Stimulated activated CD8-positive, alpha-beta memory T cell treated with anti-CD3 and anti-CD28 coated beads, Interleukin-15, amount 100 ng/mL, for 48 hours (primary cell): ENCODE measurements at regions not wholly inside any gene's neighbourhood (a gene's known extent, or its start where the extent isn't known, plus 50 kb on each side); places are given as distances from the start of the nearest gene placed in this dataset.

ENCODE experiments used
- DNase-seq, 2 donors: peaks; one replicate each; pipeline ENCODE4 v3.0.0-alpha.2; 2020; ENCODE audit warnings: low read depth in 2 of 2

DNA sequence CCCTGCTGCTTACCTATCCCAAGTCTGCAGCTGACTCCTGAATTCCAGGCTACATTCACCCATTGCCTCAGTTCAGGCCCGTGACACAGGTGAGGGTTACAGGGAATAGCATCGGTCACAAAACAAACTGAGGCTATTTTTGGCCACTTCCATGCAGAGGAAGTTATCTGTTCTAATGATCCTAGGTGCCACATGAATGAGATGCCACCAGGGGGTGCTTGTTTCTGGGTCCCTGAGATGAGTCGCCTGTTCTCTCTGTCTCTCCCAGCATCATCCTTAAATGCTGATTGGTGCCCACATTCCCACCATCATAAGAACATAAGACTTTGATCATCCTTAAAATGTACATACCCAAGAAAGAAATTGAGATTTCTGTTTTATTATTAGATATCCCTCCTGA is 119.0 kb upstream of the CELF4 start:
- no peak for DNase-seq

DNA sequence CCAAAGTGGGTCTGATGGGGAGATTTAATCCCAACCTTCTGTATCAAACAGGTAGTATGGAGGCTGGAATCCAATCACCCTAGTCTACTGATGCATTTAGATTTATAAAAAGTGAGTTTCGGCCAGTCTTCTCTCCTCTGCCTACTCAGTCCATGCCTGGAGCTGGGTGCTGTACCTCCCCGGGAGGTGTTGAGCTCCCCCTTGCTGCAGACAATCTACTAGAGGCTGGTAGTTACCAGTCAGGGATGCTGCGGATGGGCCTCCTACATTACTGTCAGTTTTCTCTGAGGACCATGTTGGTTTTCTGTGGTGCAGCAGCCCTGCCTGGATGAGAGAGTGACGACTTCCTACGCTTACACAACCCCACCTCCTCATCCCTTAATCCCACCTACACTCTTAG is 118.6 kb upstream of the CELF4 start:
- DNase-seq = no peak

DNA sequence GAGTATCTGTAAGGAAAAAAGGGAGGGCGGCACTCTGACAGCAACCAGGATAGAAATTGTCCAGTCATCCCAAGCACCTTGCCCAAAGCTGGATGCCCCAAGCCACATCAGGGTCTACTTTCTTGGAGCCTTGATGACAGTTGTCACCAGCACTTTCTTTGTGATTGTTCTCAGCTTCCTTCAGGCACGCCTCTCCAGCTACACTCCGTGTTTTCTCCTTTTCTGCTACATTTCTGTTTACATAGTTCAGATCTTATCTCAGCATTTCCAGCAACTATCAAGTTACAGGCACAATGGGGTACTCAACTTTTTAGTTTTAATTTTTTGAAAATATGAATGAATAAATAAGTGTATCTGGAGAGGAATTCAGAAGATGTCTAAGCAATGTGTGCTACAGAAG is 115.3 kb upstream of the CELF4 start:
- DNase-seq = no peak

DNA sequence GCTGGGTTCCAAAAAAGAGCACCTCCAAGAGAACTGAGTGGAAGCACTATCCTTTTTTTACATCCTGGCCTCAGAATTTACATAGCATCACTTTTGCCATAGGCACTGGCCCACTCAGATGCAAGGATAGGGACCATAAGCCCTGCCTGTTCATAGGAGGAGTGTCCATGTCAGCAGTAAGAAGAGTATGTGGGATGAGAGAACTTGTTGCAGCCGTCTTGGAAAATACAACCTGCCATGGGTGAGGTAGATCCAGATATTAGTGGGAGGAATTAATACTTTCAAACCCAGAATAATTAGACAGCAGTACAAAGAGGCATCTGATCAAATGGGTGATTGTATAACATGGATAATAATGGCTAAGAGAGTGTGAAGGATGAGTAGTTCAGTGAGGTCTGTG is 110.7 kb upstream of the CELF4 start:
- DNase-seq = no peak

DNA sequence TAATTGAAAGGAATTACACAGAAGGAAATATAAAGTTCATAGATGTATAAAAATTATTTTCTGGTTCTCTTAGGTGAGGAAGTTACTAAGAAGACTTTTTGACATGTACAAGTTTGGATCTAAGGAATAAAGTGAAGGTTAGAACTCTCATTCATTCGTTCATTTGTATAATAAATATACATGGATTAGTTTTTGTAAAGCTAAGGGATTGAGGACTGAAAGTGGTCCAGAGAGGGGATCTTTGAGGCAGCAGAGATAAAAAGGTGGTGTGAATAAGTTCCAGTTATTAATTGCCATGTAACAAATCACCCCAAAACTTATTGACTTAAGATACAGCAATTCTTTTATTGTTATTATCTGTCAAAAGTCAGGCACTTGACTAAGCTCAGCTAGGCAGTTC is 110.1 kb upstream of the CELF4 start:
- no peak for DNase-seq

DNA sequence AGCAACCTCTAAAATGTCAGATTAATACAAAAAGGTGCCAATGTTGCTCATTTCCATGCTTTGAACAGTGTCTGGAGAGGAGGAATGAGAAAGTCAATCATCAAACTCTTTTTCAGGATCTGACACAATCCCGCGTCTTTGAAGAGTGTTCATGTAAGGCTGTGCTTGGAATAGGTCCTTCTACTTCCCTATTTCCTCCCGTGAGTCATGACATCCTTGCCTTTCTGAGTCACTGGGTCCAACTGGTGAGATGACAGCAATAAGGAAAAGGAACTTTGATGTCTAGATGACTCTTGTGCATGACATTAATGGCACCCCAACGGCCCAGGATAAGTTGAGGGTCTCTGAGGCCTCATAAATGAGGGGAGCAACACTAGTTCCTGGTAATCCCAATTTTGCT is 109.0 kb upstream of the CELF4 start:
- no peak for DNase-seq

DNA sequence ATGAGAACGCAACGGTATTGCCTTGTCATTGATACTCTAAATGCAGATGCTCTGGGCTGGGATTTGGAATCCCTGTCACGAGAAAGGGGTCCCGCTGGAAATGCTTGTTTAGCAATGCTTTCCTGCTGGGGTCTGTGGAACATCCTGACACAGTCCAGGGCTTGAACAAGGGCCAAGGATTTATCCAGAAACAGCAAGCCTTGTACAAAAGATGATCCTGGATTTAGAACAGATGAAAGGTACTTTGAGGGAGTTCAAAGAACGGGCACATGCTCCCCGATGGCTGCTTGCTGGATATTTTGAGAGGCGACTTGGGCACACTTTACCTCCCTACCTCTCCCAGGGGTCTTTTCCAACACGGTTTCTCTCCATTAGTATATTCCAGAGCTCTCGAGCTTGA is 108.1 kb upstream of the CELF4 start:
- DNase-seq = no peak

DNA sequence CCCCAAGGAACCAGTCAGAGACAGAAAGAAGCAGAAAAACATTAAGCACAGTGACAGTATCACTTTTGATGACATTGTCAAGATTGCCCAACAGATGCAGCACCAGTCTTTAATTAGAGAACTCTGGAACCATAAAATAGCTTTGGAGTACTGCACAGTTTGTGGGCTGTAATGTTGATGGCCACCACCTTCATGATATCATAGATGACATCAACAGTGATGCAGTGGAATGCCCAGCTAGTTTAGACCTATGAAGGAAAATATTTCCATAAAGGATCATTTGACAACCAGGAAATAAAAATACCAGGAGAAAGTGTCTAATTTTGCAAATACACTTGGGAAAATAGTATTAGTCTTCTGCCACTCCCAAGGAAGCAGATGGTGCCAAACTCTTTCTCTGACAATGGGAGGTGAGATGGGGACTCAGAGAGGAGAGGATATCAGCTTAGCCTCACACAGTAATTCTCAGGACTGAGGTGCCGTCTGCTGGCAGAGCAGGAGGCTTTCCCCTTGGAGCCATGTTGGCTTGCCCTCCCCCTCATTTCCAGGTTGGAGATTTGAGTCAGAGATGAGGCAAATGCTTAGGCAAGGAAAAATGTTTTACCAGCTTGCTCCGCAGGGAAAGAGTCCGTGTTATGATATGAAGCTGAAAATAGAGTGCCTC is 107.5 kb upstream of the CELF4 start:
- no peak for DNase-seq

DNA sequence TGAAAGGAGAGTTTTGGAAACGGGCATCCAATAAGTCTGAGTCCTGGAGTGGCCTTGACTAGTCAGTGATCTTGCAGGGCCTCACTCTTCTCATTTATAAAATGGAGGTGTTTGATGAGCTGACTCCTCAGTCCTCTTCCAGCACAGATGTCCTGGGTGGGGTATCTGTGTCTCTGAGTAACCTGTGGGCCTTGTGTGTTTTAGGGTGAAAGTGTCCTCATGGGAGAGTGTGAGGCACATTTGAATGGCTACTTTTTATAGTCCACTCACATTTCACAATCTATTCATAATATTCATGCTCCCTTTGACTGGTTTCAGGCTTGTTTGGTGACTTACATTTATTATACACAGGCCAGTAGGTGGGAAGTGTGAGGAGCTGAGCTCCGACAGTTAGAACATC is 106.4 kb upstream of the CELF4 start:
- no peak for DNase-seq

DNA sequence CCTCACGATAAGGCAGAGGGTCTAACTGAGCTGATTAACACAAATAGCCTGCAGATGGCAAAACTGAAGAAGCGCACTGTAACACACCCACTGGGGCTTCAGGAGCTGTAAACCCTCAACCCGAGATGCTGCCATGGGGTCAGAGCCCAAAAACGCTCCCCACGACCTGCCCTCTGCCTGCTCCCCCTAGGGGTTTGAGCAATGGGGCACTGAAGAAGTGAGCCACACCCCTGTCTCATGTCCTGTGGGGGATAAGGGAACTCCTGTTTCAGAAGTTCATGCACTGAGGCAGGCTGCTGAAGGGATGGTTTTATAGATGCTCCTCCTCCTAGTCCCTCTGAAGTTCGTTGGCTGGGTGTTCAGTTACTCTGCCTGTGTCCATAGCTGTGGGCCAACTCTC is 105.9 kb upstream of the CELF4 start:
- no peak for DNase-seq

DNA sequence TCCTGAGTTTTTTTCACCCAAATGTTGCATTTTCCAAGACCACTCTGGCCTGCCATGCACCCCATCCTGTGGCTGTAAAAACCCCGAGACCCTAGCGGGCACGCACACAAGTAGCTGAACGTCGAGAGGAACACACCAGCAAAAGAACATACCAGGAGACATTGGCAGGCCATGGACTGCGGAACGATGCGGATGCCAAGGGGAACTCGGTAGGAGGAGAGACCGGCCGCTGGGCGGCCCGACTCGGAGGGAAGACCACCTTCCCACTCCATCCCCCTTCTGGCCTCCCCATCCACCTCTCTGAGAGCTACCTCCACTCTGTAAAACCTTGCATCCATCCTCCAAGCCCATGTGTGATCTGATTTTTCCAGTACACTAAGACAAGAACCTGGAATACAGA is 105.5 kb upstream of the CELF4 start:
- DNase-seq = no peak

DNA sequence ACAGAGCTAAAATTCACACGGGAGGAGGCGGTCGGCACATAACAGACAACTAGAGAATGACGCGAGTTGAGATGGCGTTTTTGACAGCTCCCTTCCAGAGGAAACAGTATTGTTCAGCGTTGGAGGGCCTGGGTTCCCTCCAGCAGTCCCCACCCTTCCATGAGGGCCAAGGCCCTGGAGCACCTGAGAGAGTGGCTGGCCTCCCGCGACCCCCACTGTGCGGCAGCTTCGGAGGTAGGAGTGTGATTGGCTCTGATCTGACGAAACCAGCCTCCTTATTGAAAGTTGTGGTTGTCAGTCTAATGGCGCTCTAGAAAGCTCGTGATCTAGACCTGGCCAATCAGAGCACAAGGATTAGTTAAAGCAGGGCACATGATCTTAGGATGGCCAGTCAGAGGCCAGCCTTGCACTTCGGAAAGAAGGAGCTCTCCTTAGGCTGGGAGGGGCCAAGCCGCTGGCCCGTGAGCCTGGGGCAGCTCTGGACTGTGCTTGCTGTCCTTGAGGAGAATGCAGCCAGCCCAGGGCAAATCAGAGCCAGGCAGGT is 104.5 kb upstream of the CELF4 start:
- no peak for DNase-seq

DNA sequence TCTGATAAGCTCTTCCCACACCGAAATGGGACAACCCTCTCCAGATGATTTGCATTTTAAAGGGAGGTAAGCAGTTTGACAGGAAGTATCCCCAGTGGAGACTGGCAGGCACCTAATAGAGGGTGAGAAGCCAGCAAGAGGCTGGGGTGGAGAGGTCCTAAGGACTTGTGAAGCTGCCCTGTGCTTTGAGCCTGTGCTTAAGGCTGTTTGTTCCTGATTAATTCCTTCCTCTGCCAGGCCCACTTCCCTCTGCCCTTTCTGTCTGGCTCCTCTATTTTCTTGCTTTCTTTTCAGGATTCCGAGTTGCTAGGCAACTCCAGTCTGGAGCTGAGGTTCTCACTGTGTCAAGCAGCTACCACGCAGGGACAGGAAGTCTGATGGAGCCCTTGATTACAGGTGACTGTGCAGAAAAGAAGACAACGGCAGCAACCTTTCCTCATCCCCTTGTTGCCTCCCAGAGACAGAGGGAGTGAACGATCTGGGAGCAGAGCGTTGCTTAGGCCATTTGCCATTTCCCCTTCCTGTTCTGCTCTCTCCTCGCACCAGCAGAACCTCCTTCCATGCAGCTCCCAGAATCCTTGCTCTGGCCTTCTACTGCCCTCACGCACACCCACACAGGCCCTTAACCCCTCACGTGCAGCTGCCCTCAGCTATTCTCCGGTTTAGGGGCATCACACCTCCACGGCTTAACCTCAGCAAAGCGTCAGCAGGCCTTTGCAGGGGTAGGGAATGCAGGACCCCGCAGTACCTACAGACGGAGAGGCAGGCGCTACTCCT is 103.6 kb upstream of the CELF4 start:
- DNase-seq = no peak

DNA sequence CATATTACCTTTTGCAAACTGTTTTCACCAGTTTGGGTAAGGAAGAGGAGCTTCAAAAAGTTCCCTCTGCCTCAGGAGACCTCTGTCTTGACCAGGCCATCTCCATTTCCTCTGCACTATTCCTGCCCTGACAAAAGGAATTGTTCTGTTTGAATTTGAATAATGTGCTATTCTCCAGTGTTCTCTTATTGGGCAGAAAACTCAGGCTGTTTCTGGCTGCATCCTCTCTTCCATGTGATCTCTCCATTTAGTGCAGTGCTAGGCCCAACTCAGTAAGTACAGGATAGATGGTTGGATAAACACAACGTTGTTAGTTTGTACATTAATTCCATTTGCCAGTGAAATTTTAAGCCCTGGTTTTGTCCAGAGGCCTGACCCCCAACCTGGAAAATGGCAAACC is 102.2 kb upstream of the CELF4 start:
- DNase-seq = no peak

DNA sequence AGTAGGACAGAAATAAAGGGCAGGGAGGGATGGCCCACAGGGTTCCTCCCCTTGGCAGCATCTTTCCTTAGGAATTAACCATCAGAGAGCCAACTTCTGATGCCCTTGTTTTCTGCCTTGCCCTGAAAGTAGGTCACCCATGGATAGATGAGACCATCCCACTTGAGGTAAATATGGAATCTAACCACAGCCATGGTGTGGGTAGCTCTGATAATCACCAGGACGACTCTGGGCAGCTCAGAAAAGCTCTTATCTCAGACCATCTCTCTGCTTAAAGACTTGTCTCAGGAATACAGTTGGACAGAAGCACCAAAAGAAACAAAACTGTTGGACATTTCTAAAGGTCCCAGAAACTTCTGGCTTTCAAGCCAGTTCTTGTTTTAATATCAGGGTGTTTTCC is 101.4 kb upstream of the CELF4 start:
- no peak for DNase-seq

DNA sequence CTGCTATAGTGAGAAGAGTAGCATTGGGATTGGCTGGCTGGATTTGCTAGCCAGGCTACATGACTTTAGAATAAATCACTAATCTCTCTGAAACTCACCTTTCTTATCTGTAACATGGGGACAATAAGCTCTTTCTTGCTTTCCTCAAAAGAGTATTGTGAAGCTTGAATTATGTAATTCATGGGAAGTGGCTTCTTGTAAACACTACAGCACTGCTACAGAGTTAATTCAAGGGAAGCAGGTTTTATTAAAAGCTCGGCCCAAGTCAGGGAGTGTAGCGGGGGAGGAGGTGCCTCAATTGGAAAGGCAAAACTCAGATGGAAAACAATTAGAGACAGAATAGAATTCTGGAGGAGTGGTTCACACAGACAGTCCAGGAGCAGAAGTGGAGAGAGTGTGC is 100.9 kb upstream of the CELF4 start:
- no peak for DNase-seq

DNA sequence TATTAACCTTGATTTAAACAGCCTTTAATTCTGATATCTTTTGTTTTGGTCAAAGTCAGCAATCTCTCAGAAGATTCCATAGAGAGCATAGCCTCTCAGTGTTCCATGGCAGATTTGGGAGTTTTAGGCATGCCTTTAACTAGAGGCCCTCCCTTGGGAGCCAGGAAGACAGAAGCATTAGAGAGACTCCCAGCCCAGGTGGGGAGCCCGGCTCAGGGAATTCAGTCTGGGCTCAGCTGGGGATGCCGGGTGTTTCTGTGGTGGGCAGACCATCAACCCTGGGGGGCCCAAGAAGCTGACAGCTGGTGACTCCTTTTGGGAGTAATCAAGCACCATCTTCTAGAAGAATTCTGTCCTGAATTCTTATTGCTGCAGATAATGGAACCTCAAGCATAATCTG is 99.7 kb upstream of the CELF4 start:
- no peak for DNase-seq

DNA sequence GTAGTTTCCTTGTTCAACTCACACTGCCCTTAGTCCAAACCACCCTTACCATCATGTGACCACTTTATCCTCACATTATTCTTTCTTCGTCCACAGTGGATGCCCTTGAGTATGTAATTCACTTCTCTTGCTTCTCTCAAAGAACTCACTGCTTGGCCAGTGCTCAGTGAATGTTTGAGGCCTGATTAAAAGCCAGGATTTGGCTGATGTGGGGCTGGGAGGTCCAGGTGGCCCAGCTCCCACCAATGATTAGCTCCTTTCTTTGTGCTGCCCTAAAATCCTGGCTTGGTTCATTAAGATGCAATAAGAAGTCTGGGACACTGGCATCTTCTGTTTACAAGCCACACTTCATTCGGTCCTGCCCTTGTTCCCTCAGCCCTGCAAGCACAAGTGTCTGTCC is 97.8 kb upstream of the CELF4 start:
- no peak for DNase-seq

DNA sequence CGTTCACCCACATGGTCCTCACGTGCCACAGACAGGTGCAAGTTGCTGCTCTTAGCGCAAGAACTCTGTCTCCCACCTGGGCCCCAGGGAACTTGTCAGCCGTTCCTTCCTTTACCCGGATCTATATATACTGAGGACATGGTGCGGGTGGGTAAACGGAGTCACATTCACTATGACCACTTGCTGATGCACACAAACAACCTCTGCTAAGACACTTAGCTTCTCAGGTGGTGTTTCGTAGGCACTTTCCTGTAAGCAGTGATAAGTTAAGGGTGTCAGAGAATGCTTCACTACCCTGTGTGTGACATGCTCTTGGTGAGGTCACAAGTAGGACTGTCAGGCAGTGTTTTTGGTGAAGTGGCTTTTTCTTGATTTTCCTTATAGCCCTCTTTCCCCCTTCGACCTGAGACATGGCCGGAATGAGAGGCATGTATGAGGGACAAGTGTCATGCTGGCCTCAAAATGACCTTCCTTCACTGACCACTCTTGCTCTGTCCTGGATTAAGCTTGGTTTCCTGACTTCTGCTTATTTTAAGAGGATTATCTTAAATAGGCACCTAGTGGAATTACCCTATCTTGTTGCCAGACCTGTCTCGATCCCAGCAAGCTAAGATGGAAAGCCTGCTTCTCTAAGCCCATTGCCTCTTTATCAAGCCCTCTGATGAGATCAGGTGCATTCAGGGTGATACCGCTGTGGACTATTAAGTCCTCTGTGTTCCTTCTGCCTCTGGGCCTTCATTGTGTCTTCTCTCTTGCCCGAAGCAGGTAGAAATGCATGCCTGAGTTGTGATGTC is 97.1 kb upstream of the CELF4 start:
- no peak for DNase-seq

DNA sequence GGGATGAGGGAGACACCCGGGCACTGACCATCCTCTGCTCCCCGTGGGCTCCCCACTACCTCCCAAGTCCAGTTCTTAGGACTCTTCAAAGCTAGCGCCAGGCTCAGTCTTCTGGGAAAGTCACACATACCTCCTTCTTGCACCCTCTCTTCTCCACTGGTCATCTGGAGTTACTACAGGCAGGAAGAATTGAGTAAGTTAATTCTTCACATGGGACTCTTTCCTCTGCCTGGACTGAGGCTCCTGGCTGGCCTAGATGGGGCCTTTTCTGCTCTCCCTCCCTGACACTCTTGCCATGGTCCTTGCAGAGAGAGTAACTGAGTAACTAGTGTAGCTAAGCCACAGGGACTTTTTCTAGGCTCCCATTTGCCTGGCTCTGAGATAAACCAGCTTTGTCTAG is 96.5 kb upstream of the CELF4 start:
- no peak for DNase-seq

DNA sequence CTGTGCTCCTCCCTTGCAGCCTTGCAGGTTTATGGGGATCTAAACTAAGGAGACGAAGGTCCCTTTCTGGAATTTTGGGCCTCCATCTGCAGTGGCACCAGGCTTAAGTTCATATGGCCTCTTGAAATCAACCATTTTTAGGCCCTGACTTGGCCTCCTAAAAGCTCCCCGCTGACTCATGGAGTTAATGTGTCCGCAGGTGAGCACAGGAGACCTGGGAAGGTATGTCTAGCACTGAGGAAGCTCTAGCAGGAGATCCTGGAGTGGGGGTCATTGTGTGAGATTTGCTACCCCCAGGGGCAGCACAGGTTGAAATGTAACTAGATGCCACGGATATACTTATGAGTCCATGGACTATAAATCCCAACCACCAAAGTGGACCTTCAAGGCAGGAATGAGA is 95.9 kb upstream of the CELF4 start:
- no peak for DNase-seq

DNA sequence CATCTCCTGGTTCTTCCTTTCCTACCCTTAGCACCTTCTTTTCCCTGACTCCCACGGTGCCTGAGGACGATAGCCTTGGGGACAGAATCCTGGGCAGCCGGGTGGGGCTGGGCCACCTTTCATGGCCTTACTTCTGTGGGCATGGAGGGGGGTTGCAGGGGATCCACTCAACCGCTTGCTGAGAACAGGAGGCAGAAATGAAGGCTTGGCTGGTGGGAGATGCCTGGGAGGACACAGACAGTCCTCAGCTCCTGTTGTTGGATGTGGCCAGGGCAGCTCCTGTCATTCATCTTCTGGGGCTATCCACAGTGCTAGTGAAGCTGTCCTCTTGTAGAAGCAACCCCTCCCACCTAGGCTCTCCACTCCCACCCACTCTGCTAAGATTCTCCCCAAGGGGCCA is 95.5 kb upstream of the CELF4 start:
- no peak for DNase-seq

DNA sequence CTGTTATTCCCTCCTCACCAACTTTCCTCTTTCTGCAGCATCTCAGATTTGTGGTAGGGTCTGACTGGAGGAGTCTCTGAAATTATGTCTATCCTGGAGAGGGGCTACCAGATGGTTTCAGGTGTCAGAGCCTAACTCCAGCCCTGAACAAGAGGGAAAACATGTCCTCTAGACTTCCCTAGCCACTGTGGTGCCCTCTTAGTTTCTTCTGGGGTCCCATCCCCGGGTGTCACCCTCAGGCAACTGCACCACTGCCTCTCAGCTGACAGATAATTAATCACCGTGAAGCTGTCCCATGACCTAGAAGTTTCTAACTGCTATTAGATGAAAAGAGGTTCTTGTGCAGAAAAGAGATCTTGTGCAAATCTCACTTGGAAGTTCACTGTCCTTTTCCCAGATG is 95.1 kb upstream of the CELF4 start:
- DNase-seq = no peak
